Sigmoid colon (tissue), 6 donors: ENCODE measurements at regions not wholly inside any gene's neighbourhood (a gene's known extent, or its start where the extent isn't known, plus 50 kb on each side); places are given as distances from the start of the nearest gene placed in this dataset.

Experiments used
- DNase-seq: peaks from one replicate; pipeline ENCODE4 v3.0.0-alpha.2; 2019
- H3K27ac ChIP-seq, 4 donors: fragments of 200-600 bp; sonication (generic); one replicate each; pipeline ENCODE4 v1.5.1; 2016 to 2019; ENCODE audit warnings: mild to moderate bottlenecking in 1 of 4
- H3K27me3 ChIP-seq, 3 donors: fragments of 200-600 bp; sonication (generic); one replicate each; pipeline ENCODE4 v1.5.1; 2019; ENCODE audit warnings: mild to moderate bottlenecking in 1 of 3
- H3K36me3 ChIP-seq, 4 donors: fragments of 200-600 bp; sonication (generic); one replicate each; pipeline ENCODE4 v1.5.1; 2016 to 2019
- H3K4me1 ChIP-seq, 4 donors: fragments of 200-600 bp; sonication (generic); one replicate each; pipeline ENCODE4 v1.5.1; 2017 to 2019
- H3K4me3 ChIP-seq, 4 donors: fragments of 200-600 bp; sonication (generic); one replicate each; pipeline ENCODE4 v1.5.1; 2017 to 2019; ENCODE audit warnings: mild to moderate bottlenecking in 2 of 4, moderate library complexity in 1 of 4
- H3K9me3 ChIP-seq, 4 donors: fragments of 200-600 bp in 3 of 4; sonication (generic) in 3 of 4; one replicate each; pipeline versions ENCODE4 v1.5.1 to v1.6.1; 2013 to 2019
- EP300 ChIP-seq, 4 donors: sonication (generic); formaldehyde crosslinking; IDR thresholded peaks; one replicate each; pipeline ENCODE4 v1.6.1; 2017; ENCODE audit warnings: antibody characterized with exemption in 4 of 4
- POLR2A ChIP-seq, 2 donors: fragments of 450-650 bp; IDR thresholded peaks; one replicate each; pipeline ENCODE4 v1.6.1; 2016; ENCODE audit warnings: antibody characterized with exemption in 2 of 2, mild to moderate bottlenecking in 2 of 2, moderate library complexity in 2 of 2
- POLR2AphosphoS5 ChIP-seq, 4 donors: sonication (generic); formaldehyde crosslinking; IDR thresholded peaks; one replicate each; pipeline ENCODE4 v1.6.1; 2017; ENCODE audit warnings: antibody characterized with exemption in 4 of 4
- WGBS, 2 donors: extraction: QIAGEN DNeasy Blood & Tissue Kit; methylation state at CpG; one replicate each; pipeline ENCODE4 v1.1.7; 2013; 5-methylcytosine and 5-hydroxymethylcytosine counted together
- intact Hi-C: fragments of 100-400 bp; cut with DNase I; formaldehyde crosslinking; loops from one replicate; pipeline ENCODE4 v1.15.1; 2023
- TF ChIP-seq, protein P1 (sequence below), 4 experiments: fragments of 450-650 bp in 3 of 4; fragments of 200-600 bp in 1 of 4; IDR thresholded peaks; one replicate each; pipeline ENCODE4 v1.5.1; 2016 to 2019; ENCODE audit warnings: antibody characterized with exemption in 4 of 4, mild to moderate bottlenecking in 3 of 4, moderate library complexity in 2 of 4
- donor health status: healthy with polysubstance abuse.
- donor health status: healthy.

DNA sequence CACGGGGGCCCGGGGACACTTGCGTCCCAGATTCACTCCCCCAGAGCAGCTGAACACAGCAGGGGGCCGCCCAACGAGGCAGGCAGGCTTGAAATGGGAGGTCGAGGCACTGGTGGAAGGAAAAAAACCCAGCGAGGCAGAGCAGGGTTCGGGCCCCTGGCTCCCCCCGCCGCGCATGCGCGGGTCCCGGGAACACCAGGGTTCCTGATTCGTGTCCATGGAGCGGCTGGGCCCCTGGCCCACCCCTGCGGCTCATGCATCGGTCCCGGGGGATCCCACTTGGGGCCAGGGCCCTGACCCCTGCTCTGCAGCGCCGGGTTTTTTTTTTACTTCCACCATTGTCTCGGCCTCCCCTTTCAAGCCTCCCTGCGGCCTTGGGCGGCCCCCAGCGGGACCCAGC lies 321.5 kb downstream of the ALG10 start:
- no peak for DNase-seq
- H3K27ac ChIP-seq: no peak overlapping the region
- no peak for TF ChIP-seq POLR2A (IDR thresholded peaks at IDR 0.05)
- no peak for TF ChIP-seq EP300 (IDR thresholded peaks at IDR 0.05)
- TF ChIP-seq, protein P1, sequence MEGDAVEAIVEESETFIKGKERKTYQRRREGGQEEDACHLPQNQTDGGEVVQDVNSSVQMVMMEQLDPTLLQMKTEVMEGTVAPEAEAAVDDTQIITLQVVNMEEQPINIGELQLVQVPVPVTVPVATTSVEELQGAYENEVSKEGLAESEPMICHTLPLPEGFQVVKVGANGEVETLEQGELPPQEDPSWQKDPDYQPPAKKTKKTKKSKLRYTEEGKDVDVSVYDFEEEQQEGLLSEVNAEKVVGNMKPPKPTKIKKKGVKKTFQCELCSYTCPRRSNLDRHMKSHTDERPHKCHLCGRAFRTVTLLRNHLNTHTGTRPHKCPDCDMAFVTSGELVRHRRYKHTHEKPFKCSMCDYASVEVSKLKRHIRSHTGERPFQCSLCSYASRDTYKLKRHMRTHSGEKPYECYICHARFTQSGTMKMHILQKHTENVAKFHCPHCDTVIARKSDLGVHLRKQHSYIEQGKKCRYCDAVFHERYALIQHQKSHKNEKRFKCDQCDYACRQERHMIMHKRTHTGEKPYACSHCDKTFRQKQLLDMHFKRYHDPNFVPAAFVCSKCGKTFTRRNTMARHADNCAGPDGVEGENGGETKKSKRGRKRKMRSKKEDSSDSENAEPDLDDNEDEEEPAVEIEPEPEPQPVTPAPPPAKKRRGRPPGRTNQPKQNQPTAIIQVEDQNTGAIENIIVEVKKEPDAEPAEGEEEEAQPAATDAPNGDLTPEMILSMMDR (IDR thresholded peaks at IDR 0.05): no peak
- TF ChIP-seq POLR2AphosphoS5 (IDR thresholded peaks at IDR 0.05): no peak
- no peak overlapping the region for H3K4me3 ChIP-seq
- peaks cover 3 to 33% (median 3%) of the 10 kb centered on the region in 3 donors for H3K27me3 ChIP-seq
- no peaks in the 10 kb centered on the region for H3K4me1 ChIP-seq
- H3K36me3 ChIP-seq: no peaks in the 10 kb centered on the region
- WGBS, 2 donors: 76 to 79% methylated on average over 25 of the region's 25 CpGs
- peaks cover 0 to 21% (median 0%) of the 10 kb centered on the region in 4 donors for H3K9me3 ChIP-seq
- intact Hi-C loops: no loop called here

DNA sequence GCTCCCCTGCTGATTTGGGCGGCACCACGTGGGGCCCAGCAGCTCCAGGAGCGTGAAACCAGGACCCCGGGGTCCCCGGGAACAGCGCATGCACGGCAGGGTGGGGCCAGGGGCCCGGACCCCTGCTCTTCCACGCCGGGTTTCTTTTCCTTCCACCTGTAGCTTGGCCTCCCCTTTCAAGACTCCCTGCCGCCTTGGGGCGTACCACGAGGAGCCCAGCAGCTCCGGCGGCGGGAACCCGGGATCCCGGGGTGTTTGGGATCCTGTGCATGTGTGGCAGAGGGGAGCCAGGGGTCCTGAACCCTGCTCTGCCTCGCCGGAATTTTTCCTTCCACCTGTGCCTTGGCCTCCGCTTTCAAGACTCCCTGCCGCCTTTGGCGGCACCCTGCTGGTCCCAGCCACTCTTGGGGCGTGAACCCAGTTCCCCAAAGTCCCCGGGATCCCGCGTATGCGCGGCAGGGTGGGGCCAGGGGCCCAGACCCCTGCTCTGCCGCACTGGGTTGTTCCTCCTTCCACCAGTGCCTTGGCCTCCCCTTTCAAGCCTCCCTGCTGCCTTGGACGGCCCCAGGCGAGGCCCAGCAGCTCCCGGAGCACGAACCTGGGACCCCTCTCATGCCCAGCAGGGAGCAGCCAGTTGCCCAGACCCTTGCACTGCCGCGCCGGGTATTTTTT lies 322.7 kb downstream of the ALG10 start:
- Histone ChIP-seq H3K27ac (no peak overlapping the region), H3K4me3 (no peak overlapping the region), H3K4me1 (no peaks in the 10 kb centered on the region), H3K36me3 (no peaks in the 10 kb centered on the region), H3K27me3 (peaks cover 3 to 29% (median 3%) of the 10 kb centered on the region in 3 donors), H3K9me3 (peaks cover 0 to 21% (median 0%) of the 10 kb centered on the region in 4 donors)
- intact Hi-C loops: no loop called here
- DNase-seq: no peak
- TF ChIP-seq, protein P1 (IDR thresholded peaks at IDR 0.05): no peak
- 67 to 73% methylated on average over 37 of the region's 37 CpGs for WGBS, 2 donors

DNA sequence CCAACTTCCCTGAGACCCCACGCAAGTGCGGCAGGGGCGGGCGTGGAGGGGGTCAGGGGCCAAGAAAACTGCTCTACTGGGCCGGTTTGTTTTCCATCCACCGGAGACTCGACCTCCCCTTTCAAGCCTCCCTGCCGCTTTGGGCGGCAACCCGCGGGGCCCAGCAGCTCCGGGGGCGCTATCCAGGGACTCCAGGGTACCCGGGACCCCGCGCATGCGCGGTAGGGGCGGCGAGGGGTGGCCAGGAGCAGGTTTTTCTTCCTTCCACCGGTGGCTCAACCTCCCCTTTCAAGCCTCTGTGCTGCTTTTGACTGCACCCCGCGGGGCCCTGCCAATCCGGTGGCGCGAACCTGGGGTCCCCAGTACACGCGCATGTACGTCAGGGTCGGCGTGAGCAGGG lies 323.5 kb downstream of the ALG10 start:
- intact Hi-C loops: no loop called here
- Histone ChIP-seq H3K36me3 (no peaks in the 10 kb centered on the region), H3K27ac (no peak overlapping the region), H3K27me3 (peaks cover 3 to 24% (median 7%) of the 10 kb centered on the region in 3 donors), H3K9me3 (peaks cover 0 to 20% (median 1%) of the 10 kb centered on the region in 4 donors), H3K4me3 (no peak overlapping the region), H3K4me1 (no peaks in the 10 kb centered on the region)
- 47 to 52% methylated on average over 31 of the region's 31 CpGs for WGBS, 2 donors
- DNase-seq: no peak
- TF ChIP-seq EP300 (IDR thresholded peaks at IDR 0.05): no peak
- no peak for TF ChIP-seq POLR2A (IDR thresholded peaks at IDR 0.05)
- TF ChIP-seq, protein P1 (IDR thresholded peaks at IDR 0.05): no peak
- no peak for TF ChIP-seq POLR2AphosphoS5 (IDR thresholded peaks at IDR 0.05)

DNA sequence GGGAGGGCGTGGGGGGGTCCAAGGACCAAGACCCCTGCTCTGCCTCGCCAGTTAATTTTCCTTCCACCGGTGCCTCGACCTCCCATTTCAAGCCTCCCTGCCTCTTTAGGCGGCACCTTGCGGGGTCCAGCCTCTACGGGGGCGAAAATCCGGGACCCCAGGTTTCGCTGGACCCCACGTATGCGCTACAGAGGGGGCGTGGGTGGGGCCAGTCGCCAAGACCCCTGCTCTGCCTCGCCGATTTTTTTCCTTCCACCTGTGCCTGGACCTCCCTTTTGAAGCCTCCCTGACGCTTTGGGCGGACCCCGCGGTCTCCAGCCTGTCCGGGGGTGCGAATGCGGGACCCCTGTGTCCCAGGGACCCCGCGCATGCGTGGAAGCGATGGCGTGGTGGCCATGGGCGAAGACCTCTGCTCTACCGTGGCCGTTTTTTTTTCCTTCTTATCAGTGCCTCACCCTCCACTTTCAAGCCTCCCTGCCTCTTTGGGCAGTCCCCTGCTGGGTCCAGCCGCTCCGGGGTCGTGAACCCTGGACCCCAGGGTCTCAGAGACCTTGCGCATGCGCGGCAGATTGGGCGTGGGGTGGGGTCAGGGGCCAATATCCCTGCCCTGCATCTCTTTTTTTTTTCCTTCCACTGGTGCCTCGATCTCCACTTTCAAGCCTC lies 324.2 kb downstream of the ALG10 start:
- H3K4me1 ChIP-seq: no peaks in the 10 kb centered on the region
- no peak for DNase-seq
- no peak overlapping the region for H3K27ac ChIP-seq
- H3K9me3 ChIP-seq: peaks cover 0 to 18% (median 1%) of the 10 kb centered on the region in 4 donors
- intact Hi-C loops: no loop called here
- H3K36me3 ChIP-seq: no peaks in the 10 kb centered on the region
- H3K27me3 ChIP-seq: peaks cover 3 to 27% (median 9%) of the 10 kb centered on the region in 3 donors
- no peak for TF ChIP-seq POLR2AphosphoS5 (IDR thresholded peaks at IDR 0.05)
- TF ChIP-seq POLR2A (IDR thresholded peaks at IDR 0.05): no peak
- TF ChIP-seq, protein P1 (IDR thresholded peaks at IDR 0.05): no peak
- TF ChIP-seq EP300 (IDR thresholded peaks at IDR 0.05): no peak
- 58 to 61% methylated on average over 39 of the region's 39 CpGs for WGBS, 2 donors
- H3K4me3 ChIP-seq: no peak overlapping the region
